GM12873 (cell line): ENCODE measurements at regions not wholly inside any gene's neighbourhood (a gene's known extent, or its start where the extent isn't known, plus 50 kb on each side); places are given as distances from the start of the nearest gene placed in this dataset.

Source experiments
- CTCF ChIP-seq: IDR thresholded peaks from 2 replicates; pipeline ENCODE4 v1.5.1; 2012; ENCODE audit warnings: low read depth, mild to moderate bottlenecking, moderate library complexity, low read length, control low read depth; ENCODE audit not compliant: insufficient read depth; ENCODE audit errors: missing control alignments

GRCh38 chrX:4830880-4831557, 1117.6 kb upstream of the PRKX start:
- TF ChIP-seq CTCF, result no peak

DNA sequence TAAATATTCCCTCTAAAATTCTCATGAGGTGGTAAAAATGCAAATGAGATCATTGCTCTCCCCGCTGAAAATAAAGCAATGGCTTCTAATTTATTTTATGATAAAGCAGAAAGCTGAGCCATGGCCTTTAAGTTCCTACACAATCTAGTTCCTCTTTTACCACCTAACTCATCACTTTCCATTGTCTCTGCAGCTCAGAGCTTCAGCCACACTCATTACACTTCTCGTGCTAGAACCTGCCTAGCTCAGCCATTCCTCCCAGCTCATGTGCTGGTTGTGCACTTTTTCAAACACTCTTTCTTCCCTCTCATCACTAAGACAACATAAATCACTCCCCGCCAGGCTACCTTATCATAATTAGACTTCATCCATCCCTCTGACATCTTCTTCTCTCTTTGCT, 1112.1 kb upstream of the PRKX start:
- no peak for TF ChIP-seq CTCF

- no peak for TF ChIP-seq CTCF
Measured at GRCh38 chrX:4809571-4809970, 1096.1 kb upstream of the PRKX start.

- TF ChIP-seq CTCF, result no peak
Measured at GRCh38 chrX:4805502-4805901, 1092.1 kb upstream of the PRKX start.

DNA sequence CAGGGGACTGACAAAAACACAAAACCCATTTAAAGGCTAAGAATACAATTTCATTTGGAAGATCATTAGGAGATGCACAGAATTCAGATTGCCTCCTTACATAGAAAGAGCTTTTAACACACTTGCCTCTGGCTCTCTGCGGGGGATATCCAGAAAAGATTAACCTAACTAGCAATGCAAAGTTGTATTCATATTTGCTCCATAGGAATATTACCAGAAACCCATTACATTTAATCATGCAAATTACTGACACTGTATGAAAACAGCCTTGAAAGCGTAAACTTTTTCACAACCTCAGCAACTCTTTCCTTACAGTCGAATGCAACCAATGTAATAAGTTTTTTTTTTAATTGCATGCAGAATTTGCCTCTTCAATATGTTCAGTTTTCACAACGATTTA, 1087.3 kb upstream of the PRKX start:
- TF ChIP-seq CTCF, result no peak

GRCh38 chrX:4787971-4788370, 1074.5 kb upstream of the PRKX start:
- no peak for TF ChIP-seq CTCF

DNA sequence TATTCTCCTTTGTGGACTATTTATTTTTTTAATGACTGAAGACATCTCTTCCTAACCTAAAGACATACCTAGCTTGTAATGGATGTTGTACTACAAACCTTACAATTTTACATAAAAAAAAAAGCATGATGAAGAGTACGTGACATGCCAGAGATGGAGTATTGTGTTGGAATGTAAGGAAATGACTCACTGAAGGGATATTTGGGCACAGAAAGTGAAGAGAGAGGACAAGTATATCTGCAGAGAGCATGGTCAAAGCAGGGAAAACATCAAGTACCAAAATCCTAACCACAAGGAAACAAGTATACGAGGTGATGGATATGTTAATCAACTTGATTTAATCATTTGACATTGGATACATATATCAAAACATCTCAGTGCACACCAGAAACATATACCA, 1051.4 kb upstream of the PRKX start:
- TF ChIP-seq CTCF, result no peak
